NCI-H526 treated with DMSO at 0.1 percent for 48 hours (cell line): ENCODE measurements at regions not wholly inside any gene's neighbourhood (a gene's known extent, or its start where the extent isn't known, plus 50 kb on each side); places are given as distances from the start of the nearest gene placed in this dataset.

Experiments
- DNase-seq: peaks from one replicate; lab custom pipeline; 2025; lab: John Stamatoyannopoulos, UW

GRCh38 chr11:116162086-116162885, 610.5 kb downstream of the BUD13 start:
- peak; percentile 94 for DNase-seq

- no peak for DNase-seq
Measured at GRCh38 chr11:116148645-116149044, 624.1 kb downstream of the BUD13 start.

GRCh38 chr11:116148056-116148455, 624.7 kb downstream of the BUD13 start:
- DNase-seq = peak; percentile 27

GRCh38 chr11:116145187-116145865, 627.5 kb downstream of the BUD13 start:
- DNase-seq = no peak

- DNase-seq = no peak
Measured at GRCh38 chr11:116144387-116144958, 628.3 kb downstream of the BUD13 start.

GRCh38 chr11:116138280-116138679, 634.1 kb upstream of the CADM1 start:
- no peak for DNase-seq

GRCh38 chr11:116137753-116138152, 633.5 kb upstream of the CADM1 start:
- DNase-seq = peak; percentile 89

- peak; percentile 33 for DNase-seq
Measured at GRCh38 chr11:116136987-116137674, 632.9 kb upstream of the CADM1 start.

- DNase-seq = no peak
Measured at GRCh38 chr11:116135891-116136290, 631.7 kb upstream of the CADM1 start.

GRCh38 chr11:116134450-116134849, 630.2 kb upstream of the CADM1 start:
- DNase-seq = no peak

- DNase-seq = no peak
Measured at GRCh38 chr11:116132273-116132978, 628.2 kb upstream of the CADM1 start.

- DNase-seq = no peak
Measured at GRCh38 chr11:116130122-116130521, 625.9 kb upstream of the CADM1 start.

GRCh38 chr11:116129456-116129855, 625.2 kb upstream of the CADM1 start:
- no peak for DNase-seq

- no peak for DNase-seq
Measured at GRCh38 chr11:116126562-116126961, 622.3 kb upstream of the CADM1 start.

GRCh38 chr11:116124922-116125714, 620.9 kb upstream of the CADM1 start:
- DNase-seq = no peak

GRCh38 chr11:116123739-116124138, 619.5 kb upstream of the CADM1 start:
- no peak for DNase-seq

- DNase-seq = no peak
Measured at GRCh38 chr11:116122697-116123472, 618.7 kb upstream of the CADM1 start.

GRCh38 chr11:116119158-116119557, 614.9 kb upstream of the CADM1 start:
- no peak for DNase-seq

- DNase-seq = no peak
Measured at GRCh38 chr11:116118138-116118470, 613.9 kb upstream of the CADM1 start.
